Type B pancreatic cell (in vitro differentiated cells): ENCODE measurements at regions not wholly inside any gene's neighbourhood (a gene's known extent, or its start where the extent isn't known, plus 50 kb on each side); places are given as distances from the start of the nearest gene placed in this dataset.

Experiments
- DNase-seq: peaks from one replicate; pipeline ENCODE4 v3.0.0; 2021; ENCODE audit warnings: mixed read lengths; ENCODE audit not compliant: unreplicated experiment; ENCODE audit errors: extremely low spot score
- H3K27ac Mint-ChIP-seq: 2 replicates; pipeline ENCODE4 v1.8.0; 2021; ENCODE audit warnings: mild to moderate bottlenecking, mixed read lengths
- H3K27me3 Mint-ChIP-seq: 2 replicates; pipeline ENCODE4 v1.8.0; 2021; ENCODE audit warnings: mixed read lengths
- H3K36me3 Mint-ChIP-seq: 2 replicates; pipeline ENCODE4 v1.8.0; 2021; ENCODE audit warnings: mixed read lengths
- H3K4me1 Mint-ChIP-seq: one replicate; pipeline ENCODE4 v1.8.0; 2021; ENCODE audit warnings: mixed read lengths; ENCODE audit not compliant: unreplicated experiment
- H3K4me3 Mint-ChIP-seq: 2 replicates; pipeline ENCODE4 v1.8.0; 2021; ENCODE audit warnings: mild to moderate bottlenecking, mixed read lengths
- H3K9me3 Mint-ChIP-seq: 2 replicates; pipeline ENCODE4 v1.8.0; 2021; ENCODE audit warnings: mixed read lengths
- CTCF ChIP-seq: fragments of 200-600 bp; sonication (generic); conservative IDR thresholded peaks from 2 replicates; pipeline ENCODE4 v1.5.0; 2021; ENCODE audit warnings: antibody characterized with exemption, mild to moderate bottlenecking

GRCh38 chr19:29283366-29283765 is 70.4 kb upstream of the UQCRFS1 start:
- Mint-ChIP-seq H3K36me3 (no peaks in the 10 kb centered on the region), H3K4me1 (no peaks in the 10 kb centered on the region), H3K9me3 (no peaks in the 10 kb centered on the region), H3K27me3 (peaks cover 64% of the 10 kb centered on the region), H3K27ac (no peak overlapping the region), H3K4me3 (no peak overlapping the region)
- DNase-seq, result no peak
- no peak for TF ChIP-seq CTCF

- no peak for TF ChIP-seq CTCF
- no peak overlapping the region for H3K4me3 Mint-ChIP-seq
- no peaks in the 10 kb centered on the region for H3K9me3 Mint-ChIP-seq
- peaks cover 59% of the 10 kb centered on the region for H3K27me3 Mint-ChIP-seq
- DNase-seq, result no peak
- H3K27ac Mint-ChIP-seq, result no peak overlapping the region
- no peaks in the 10 kb centered on the region for H3K36me3 Mint-ChIP-seq
- H3K4me1 Mint-ChIP-seq, result no peaks in the 10 kb centered on the region
Measured at GRCh38 chr19:29285187-29285687, 72.3 kb upstream of the UQCRFS1 start.

- Mint-ChIP-seq H3K27ac (no peak overlapping the region), H3K9me3 (no peaks in the 10 kb centered on the region), H3K4me3 (no peak overlapping the region), H3K36me3 (no peaks in the 10 kb centered on the region), H3K27me3 (peaks cover 53% of the 10 kb centered on the region), H3K4me1 (no peaks in the 10 kb centered on the region)
- no peak for DNase-seq
- TF ChIP-seq CTCF, result peak; percentile 69
Measured at GRCh38 chr19:29285878-29286277, 72.9 kb upstream of the UQCRFS1 start.

GRCh38 chr19:29287061-29287460 is 74.1 kb upstream of the UQCRFS1 start:
- peaks cover 56% of the 10 kb centered on the region for H3K27me3 Mint-ChIP-seq
- H3K9me3 Mint-ChIP-seq, result no peaks in the 10 kb centered on the region
- no peak overlapping the region for H3K4me3 Mint-ChIP-seq
- no peak for TF ChIP-seq CTCF
- no peak overlapping the region for H3K27ac Mint-ChIP-seq
- peaks cover 6% of the 10 kb centered on the region for H3K4me1 Mint-ChIP-seq
- no peak for DNase-seq
- no peaks in the 10 kb centered on the region for H3K36me3 Mint-ChIP-seq

- Mint-ChIP-seq H3K27me3 (peaks cover 53% of the 10 kb centered on the region), H3K4me1 (peaks cover 6% of the 10 kb centered on the region), H3K4me3 (no peak overlapping the region), H3K27ac (no peak overlapping the region), H3K9me3 (no peaks in the 10 kb centered on the region), H3K36me3 (no peaks in the 10 kb centered on the region)
- TF ChIP-seq CTCF, result no peak
- DNase-seq, result no peak
Measured at GRCh38 chr19:29288256-29288655, 75.3 kb upstream of the UQCRFS1 start.

- Mint-ChIP-seq H3K27ac (no peak overlapping the region), H3K9me3 (no peaks in the 10 kb centered on the region), H3K36me3 (no peaks in the 10 kb centered on the region), H3K4me3 (no peak overlapping the region), H3K27me3 (peaks cover 53% of the 10 kb centered on the region), H3K4me1 (peaks cover 6% of the 10 kb centered on the region)
- DNase-seq, result no peak
- no peak for TF ChIP-seq CTCF
Measured at GRCh38 chr19:29289020-29289419, 76.1 kb upstream of the UQCRFS1 start.
